ENCODE measurements at regions not wholly inside any gene's neighbourhood (a gene's known extent, or its start where the extent isn't known, plus 50 kb on each side); places are given as distances from the start of the nearest gene placed in this dataset.

DNA sequence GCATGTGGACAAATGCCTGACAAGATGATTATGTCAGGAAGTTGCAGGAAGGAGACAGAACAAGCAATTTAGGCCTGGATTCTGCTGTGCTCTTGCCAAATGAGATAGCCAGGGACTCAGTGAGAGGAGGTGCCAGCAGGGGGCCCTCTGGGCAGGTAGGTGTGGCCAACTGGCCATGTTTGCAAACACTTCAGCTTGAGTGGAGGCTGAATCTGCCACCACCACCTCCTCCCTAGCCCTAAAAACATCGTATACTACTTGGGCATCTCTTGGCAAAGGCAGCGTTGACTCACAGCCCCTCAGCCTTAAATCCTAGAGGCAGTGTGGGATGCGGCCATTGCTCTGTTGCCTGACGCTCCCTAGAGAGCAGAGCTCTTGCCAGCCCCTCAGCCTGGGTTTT, 95.1 kb upstream of the PLET1 start:
- DNase-seq (ENCODE audit: low spot score): no peak

DNA sequence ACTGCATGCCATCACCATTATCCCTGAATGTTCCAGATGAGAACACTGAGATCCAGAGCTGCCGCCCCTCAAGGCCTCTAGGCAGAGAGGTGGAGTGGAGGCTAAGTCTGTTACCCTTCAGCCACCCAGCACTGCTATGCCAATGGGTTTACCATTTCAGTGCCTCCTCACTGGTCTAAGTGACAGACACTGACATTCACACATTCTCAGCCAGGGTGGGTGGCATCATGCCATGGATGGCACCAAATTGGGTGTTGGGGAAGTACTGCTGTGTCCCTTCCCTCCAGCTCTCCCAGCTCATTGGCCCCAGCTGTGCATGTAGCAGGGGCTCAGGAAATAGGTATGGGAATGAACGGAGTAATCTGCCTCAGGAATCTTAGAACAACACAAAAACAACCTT, 96.8 kb upstream of the PLET1 start:
- no peak for DNase-seq (ENCODE audit: low spot score)

DNA sequence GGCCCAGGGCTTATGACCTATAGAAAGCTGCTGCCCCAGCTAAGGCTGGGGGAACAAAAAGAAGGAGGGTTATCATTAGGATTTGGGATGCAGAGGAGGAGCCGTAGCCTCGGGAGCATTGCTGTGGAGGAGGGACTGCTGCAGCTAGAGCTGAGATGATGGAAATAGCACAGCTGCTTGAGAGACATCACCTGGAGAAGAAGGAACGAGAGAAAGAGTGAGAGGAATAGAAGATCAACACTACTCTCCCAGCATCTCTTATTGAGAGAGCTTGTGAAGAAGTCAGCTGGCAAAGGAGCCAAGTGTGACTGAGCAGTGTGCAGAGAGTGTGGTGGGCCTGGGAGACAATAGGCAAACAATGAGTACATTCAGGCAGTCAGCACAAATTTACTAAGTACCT, 100.7 kb upstream of the PLET1 start:
- DNase-seq (ENCODE audit: low spot score): no peak

DNA sequence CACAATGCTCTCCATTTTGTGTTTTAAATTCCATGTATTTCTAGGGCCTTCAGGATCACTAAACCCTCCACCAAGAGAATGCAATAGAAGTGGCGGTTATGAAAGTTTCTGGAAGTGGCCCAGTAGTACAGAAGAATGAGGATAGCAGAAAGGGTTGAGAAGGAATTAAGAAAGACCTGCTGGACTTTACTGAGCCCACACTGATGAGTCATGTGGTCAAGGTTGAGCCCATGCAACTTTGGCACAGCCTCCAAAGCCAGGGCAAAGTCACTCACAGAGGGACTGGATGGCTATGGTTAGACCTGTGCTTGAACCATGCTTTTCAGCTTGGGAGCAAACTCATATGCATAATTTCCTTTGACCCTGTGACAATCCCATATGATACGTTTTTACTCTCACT, 102.9 kb upstream of the PLET1 start:
- no peak for DNase-seq (ENCODE audit: low spot score)

DNA sequence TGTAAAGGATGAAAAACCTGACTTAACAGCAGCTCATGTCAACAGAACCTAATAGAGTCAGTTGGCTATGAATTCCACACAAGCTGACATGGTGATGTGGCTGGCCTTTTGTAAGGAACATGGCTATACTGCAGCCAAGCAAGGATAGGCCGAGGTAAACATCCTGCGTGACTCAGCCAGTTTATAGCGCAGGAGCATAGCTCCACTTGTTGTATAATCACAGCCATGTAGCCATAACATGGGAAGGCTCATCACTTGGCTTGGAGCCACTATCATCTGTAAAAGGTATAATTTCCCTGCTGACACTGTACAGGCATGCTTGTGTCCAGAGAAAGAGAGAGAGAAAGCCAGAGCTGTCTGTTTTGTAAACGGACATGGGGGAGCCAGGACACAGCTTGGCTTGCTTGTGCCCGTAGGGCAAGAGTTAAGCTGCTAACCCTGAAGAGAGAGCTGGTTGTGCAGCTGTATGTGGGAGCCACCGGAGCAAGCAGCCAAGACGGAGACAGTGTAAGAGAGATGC, 104.4 kb upstream of the PLET1 start:
- no peak for DNase-seq (ENCODE audit: low spot score)

DNA sequence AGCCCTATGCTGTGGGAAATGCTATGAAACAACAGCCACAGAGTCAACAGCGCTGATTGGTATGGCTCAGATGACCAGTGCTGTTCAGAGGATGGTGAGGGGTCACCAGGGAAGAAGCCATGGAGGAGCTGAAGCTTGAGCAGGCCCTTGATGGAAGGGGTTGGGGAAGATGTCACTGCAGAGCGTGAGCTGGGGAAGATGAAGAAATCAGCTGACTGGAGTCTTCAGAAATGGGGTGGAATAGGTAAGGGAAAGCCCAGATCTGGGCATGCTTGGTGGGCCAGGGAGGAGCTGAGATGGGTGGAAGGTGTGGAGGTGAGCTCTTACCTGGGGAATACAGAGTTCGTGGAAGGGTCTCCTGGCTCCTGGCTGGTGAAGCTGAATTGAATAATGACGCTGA, 105.4 kb upstream of the PLET1 start:
- DNase-seq (ENCODE audit: low spot score): no peak

DNA sequence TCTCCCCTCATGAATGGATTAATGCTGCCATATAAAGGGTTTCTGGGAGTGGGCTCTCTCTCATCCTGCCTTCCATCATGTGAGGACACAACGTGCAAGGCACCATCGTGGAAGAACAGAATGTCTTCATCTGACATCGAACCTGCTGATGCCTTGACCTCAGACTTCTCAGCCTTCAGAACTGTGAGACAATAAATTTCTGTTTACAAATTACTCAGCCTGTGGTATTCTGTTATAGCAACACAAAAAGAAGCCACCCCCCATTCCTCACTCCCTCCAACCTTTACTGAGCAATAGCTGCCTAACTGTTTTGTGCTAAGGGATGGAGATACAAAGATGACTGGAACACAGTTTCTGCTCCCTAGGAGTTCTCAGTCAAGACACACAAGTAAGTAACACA, 106.1 kb upstream of the PLET1 start:
- DNase-seq (ENCODE audit: low spot score): no peak

DNA sequence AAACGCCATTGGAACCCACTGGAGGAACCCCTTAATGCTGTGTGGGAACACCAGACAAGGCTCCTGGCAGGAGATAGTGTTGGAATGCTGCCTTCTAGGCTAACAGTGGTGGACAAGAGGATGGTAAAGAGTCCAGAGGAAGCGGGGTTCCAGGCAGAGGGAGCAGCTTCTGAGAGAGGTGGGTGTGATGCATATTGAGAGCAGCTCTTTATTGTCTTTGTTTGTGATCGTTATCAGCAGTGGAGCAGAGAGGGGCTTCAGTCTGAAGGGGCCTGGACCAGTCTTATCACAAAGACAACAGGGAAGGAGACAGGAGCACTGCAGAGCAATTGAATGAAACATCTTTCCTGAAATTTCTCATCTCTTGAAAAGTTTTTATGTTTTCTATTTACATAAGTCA, 106.8 kb upstream of the PLET1 start:
- DNase-seq (ENCODE audit: low spot score): no peak

DNA sequence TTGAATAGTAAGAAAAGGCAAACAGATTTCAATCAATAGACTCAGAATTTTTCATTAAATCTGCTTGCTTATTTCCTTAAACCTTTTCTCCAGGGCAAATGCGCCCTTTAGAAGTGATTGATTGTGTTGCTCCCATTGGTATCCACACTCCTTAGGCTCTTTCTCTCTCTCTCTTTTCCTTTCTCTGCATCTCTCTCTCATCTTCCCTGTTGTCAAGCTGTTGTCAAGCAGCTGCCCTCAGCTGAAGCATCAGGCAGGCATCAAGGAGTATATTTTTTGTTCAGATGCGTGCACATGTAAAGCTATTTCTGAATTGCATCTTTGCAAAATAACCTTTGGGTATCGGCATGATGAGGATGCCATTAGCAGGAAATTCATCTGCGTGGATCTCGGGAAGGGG, 107.2 kb upstream of the PLET1 start:
- DNase-seq (ENCODE audit: low spot score): no peak

DNA sequence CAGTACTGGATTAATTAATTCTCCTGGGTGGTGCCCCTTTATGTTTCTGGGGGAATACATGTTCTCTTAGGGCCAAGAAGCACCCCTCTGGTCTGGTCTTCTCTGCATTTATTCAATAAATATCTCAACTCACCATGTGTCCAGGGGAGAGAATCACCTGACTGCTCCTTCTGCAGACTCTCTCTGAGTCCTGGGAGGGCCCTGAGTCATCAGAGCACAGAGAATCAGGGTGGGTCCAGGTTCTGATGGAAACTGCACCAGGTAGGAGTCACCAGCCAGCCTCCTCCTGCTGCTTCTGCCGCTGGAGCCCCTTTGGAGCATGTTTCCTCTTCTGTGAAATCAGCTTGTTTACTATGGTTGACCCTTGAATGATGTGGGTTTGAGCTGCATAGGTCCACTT, 107.7 kb upstream of the PLET1 start:
- DNase-seq (ENCODE audit: low spot score): no peak

DNA sequence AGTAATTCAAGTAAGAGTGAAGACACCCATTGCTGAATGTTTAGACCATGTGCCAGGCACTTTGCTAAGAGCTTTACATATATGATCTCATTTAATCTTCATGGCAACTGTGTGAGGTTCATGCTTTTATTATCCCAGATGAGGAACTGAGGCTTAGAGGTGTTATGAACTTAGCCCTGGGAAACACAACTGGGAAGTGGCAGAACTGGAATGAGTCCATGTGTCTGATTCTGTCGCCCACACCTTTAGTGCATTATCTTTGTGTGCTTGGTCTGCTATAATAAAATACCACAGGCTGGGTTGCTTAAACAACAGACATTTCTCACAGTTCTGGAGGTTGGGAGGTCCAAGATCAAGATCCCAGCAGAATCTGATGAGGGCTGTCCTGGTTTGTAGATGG, 108.7 kb upstream of the PLET1 start:
- DNase-seq (ENCODE audit: low spot score): no peak

DNA sequence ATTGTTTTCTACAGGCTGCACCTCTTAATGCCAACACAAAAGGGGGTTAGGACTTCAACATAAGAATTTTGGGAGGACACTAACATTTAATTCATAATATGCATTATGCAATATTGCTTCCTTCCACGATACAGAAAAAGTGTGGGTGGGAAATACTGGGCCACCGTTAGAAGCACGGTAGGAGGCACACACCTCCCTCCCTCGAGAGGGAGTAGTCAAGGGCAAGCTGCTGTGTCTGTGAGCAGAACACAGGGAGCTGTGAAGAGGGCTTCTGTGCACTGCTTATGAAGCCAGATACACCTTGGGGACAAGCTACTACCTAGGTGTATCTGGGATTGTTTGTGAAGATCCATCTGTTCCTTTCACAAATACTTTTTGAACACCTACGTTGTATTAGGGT, 109.3 kb upstream of the PLET1 start:
- DNase-seq (ENCODE audit: low spot score): no peak

DNA sequence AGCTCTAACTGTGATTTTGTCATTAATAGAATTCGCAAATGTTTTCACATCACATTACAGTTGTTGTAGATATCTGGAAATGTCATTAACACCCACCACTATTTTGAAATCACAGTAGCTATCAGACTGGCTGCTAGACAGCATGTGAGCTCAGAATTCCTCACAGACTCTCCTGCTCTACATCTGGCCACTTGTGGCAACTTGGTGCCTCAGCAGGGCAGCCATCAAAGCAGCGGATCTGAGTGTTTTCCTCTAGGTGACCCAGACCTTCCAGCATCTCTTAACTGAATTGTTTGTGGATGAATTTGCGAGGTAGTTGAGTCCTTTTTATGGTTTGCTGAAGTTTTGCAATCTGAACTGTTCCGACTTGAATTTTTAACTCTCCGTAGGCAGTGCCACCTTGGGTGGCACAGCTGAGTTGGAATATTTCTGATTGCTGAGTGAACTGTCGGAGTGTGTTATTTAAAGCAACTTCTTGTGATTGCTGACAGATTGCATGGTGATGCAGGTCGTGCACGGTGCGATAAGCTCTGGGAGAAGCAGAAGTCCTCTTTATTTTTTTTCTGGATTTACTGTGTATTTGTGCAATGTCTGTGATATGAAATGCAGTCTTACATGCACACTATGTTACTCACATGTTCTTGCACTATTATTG, 114.0 kb upstream of the PLET1 start:
- no peak for DNase-seq (ENCODE audit: low spot score)

DNA sequence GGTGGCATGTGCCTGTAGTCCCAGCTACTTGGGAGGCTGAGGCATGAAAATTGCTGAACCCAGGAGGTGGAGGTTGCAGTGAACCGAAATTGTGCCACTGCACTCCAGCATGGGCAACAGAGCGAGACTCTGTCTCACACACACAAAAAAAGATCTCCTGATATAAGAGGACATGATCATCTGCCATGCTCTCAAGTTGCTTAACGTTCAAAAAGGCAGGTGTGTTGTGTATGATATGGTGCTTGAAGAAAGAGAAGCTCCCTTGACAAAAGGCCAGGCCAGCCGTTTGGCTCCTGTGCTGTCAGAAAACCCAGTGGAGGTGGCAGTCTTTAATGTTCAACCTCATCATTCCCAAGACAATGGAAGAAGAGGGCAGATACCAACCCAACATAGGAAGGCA, 117.3 kb upstream of the PLET1 start:
- DNase-seq (ENCODE audit: low spot score): no peak

DNA sequence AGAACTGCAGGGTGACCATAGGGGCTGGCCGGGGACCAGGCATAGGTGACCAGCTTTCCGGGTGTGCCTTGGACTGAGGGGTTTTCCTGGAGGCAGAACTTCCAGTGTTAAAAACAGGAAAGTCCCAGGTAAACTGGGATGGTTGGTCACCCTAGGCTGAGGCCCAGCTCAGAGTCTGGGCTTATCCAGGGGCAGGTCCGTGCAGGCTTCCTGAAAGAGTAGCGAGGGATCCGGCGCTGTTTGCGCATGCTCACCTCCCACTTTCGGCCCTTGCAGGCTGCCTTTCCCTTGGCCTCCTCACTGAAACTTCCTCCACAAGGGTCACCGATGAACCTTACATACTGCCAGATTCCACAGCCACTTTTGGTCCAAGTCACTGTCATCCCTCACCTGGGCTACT, 119.8 kb upstream of the PLET1 start:
- DNase-seq (ENCODE audit: low spot score): no peak

DNA sequence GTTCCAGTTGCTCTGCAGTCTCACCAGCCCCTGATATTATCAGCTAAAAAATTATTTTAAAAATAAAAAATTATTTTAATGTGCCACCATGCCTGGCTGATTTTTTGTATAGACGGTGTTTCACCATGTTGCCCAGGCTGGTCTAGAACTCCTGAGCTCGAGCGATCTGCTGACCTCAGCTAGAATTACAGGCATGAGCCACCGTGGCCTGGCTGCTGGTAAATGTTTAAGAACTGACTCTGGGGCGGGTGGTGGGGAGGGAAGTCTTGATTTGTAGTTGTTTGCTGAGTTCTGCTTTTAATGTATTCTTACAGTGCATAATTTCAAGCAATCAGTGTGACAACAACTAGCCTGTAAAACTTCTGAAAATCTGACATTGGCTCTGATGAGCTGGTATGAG, 120.9 kb upstream of the PLET1 start:
- DNase-seq (ENCODE audit: low spot score): no peak

DNA sequence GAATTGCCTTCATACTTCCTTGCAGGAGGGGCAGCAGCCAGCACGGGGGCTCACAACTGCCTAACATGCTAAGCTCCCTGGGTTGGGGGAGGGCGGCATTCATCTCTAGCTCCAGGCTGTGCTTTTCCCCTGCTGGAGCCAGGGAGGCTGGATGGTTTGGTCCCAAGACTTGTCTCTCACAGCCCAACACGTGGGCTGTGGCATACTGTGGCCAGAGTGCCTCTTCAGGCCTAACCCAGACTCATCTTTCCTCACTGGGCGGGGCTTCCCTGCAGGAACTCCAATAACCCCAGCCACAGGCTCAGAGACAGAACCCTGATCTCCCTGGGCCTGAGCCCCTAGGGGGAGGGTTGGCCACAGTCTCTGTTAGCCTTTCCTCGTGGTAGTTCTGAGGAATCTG, 121.9 kb upstream of the PLET1 start:
- DNase-seq (ENCODE audit: low spot score): no peak

DNA sequence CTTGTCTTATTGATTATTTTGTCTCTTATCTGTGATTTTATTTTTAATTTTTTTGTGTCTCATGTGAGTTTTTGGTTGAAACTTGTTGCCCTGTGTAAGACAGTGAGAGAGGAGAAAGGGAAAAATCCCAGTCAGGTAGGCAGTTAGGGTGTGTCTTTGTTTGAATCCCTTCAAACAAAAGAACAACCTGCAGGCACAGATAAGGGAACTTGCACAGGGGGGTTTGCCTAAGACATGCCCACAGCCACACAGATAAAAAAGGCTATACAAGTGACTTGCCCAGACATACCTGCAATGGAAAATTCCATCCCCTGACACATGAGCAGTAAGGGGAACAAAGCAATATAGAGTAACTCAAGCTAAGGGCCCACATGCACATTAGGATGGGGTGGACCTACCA, 127.8 kb upstream of the PLET1 start:
- DNase-seq (ENCODE audit: low spot score): no peak

DNA sequence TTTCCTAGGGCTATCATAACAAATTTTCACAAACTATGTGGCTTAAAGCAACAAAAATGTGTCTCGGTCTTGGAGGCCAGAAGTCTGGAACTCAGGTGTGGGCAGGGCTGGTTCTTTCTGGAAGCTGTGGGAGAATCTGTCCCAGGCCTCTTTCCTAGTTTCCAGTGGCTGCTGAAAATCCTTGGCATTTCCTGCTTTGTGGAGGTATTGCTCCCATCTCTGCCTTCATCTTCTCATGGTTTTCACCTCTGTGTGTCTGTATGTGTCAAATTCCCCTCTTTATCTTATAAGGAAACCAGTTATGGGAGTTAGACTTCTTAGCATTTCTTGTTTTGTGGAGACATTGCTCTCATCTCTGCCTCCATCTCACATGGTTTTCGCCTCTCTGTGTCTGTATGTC, 130.4 kb upstream of the PLET1 start:
- no peak for DNase-seq (ENCODE audit: low spot score)

DNA sequence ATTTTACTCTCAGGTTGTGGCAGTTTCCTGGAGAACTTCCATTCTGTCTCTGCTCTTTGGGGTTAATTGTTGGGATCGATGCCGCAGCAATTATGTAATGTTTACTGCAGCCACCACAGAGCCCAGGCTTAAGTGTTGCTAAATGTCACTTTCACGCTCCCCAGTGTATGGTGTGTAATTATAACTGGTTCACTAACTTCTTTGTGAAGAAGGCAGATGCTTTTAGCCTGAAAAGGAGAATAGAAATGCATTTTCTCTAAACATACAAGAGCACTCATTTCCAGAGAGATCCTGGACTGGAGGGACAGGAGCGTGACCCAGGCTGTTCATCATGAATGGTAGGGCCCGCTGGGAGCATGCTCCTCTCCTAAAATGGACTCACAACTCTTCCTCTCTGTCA, 132.2 kb upstream of the PLET1 start:
- no peak for DNase-seq (ENCODE audit: low spot score)

DNA sequence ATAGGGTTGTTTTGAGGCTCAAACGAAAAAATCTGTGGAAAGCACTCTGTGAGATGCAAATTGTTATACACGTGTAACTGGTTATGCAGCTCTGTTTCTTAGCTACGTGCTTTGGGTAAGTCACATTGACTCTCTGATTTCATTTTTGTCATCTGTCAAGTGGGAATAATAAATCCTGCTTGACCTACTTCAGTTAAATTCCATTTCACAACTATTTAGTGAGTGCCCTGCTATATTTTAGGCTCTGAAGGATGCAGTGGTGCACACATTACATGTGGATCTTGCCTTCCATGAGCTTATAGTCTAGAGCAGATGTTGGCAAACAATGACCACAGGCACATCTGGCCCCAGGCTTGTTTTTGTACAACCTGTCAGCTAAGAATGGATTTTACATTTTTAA, 133.6 kb upstream of the PLET1 start:
- no peak for DNase-seq (ENCODE audit: low spot score)

DNA sequence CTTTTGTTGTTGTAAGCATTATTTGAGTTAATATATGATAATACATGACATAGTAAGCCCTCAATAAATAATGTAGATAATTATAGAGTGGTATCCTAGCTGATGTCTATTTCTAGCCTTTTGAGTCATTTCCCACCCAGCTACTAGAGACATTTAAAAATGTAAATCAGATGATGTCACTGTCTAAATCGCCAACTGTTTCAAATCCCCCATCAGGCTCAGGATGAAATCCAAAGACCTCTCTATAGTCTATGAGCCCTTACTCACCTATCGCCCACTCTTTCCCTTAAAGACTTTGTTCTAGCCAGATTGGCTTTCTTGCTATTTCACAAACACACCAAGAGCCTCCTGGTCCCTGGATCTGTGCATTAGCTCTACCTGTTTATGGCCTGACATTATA, 135.4 kb upstream of the PLET1 start:
- DNase-seq (ENCODE audit: low spot score): no peak

DNA sequence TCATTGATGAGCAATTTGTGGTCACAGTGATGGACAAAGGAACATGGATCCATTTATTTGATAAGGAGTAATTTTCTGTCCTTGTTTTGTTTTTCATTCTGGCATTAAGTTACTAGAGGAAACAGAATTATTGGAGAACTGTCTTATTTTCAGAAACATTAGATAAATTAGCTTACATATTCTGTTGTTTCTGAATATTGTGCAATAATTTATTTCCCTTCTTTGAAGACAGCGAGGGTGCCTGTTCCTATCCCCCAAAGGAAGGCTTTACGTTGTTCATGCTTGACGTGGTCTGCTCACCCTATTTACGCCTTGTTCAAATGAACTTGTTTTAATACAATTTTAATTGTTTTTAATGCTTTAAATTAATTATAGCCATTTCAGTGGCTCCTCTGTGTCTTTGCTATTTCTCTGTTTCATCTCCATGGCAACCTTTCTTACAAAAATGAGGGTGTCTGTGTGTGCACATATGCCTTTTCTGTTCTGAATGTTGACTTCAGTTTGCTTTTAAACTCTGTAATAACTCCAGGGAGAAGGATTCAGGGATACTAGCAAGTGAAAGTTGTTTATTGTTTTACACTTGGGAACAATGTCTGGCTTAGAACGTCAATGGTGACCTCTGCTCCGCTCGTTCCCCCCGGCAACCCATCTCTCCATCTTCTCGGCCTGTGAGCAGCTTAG, 138.3 kb upstream of the PLET1 start:
- peak; percentile 25 for DNase-seq (ENCODE audit: low spot score)

DNA sequence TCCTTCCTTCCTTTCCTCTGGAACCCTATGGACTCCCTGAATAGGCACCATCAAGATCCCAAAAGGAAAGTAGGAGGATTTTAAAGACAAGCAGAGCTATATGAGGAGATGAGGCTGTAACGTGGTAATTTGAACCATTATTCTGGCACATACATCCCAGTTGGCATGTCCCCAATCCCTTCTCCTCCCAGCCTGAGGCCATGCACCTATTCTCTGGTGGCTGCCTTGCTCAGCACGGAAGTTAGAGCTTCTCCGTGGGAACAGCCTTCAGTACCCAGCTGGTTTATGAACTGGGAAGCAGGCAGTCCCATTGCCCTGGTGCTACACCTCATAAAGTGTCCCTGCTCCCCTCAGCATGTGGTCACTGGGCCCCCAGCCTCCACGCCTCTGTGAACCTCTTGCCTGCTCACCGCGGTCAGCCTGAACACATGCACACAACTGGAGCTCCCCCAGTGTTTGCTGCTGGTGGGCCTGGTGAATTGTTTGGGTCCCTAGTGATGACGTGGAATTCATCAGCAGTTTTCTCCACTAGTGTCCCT, 139.9 kb upstream of the PLET1 start:
- no peak for DNase-seq (ENCODE audit: low spot score)

Measured in Ammon's horn (tissue), 1 donor.